ENCODE measurements at regions not wholly inside any gene's neighbourhood (a gene's known extent, or its start where the extent isn't known, plus 50 kb on each side); places are given as distances from the start of the nearest gene placed in this dataset.
A peak's percentile ranks its signal among the peaks of the same experiment; 100 is the strongest.
"Not testable (repeated sequence)": the region's sequence is repeated elsewhere in the genome, so short reads cannot be mapped to it uniquely, and the experiment has no call there.

DNA sequence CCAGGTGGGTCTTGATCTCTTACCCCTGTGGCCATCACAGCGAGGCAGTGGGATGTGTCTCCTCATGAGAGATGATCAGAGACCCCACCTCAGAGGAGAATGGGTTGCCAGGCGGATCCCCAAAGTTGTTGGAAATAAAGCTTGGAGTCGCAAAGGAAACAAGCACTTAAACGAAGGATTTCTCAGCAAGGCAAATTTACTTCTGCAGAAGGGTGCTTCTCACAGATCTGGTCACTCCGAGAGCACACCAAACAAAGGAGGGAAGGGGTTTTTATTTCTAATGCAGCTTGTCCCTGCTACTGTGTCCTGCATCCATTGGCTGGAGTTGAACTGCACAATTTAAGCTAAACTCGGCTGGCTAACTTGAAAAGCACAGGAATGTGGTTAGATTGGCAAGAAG lies 466.6 kb upstream of the EYS start:
- DNase-seq, result no peak

GRCh38 chr6:66166713-66167112 lies 459.7 kb upstream of the EYS start:
- DNase-seq, result not testable (repeated sequence)

DNA sequence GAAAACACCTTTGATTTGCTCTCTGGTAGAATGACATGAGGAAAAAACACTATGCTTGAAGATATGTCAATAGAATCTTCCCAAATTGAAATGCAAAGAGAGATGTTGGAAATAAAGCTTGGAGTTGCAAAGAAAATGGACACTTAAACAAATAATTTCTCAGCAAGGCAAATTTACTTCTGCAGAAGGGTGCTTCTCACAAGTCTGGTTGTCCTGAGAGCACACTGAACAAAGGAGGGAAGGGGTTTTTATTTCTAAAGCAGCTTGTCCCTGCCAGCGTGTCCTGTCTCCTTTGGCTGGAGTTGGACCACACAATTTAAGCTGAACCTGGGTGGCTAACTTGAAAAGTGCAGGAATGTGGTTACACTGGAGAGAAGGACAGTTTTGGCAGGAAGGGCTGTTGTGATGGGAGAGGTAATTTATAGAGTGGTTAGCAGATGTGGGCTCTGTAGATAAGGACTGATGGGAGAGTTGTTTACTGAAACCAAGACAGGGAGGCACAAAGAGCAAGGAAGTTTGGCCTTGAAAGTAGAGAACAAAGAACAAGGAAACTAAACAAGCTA lies 454.6 kb upstream of the EYS start:
- no peak for DNase-seq

DNA sequence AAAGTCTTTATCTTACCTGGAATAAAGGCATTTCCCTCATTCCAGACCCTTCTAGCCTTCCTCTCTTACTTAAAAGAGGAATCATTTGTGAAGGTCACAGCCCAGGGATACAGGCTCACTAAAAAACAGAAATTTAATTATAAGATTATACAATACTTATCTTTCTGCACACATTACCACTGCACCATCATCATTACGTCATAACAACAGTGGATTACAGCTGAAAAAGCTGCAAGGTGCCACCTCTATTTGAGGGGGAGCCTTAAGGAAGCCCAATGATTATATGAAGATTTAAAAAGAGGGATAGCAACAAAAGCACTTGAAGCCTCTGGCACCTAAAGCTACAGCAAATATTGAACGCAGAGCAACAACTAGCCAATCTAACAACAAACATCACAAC lies 452.9 kb upstream of the EYS start:
- no peak for DNase-seq

- DNase-seq, result no peak
Observed at GRCh38 chr6:66153247-66153646, 446.2 kb upstream of the EYS start.

DNA sequence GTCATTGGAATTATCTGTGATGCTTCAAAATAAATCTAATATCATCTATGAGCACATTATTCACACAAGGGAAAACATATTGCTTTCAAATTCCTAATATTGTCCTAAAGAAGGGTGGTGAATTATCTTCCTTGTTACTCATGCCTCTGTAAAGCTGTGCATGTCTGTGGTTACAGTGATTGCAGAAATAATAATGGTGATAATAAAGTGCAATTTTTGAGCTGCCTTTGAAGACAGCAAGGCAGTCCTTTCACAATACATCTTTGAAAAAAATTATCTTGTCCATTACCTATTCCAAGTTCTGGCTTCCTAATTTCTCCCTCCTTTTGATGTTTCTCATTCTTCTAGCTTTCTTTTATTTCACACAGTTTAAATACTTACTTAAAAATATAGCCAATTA lies 442.1 kb upstream of the EYS start:
- no peak for DNase-seq

- no peak for DNase-seq
Observed at GRCh38 chr6:66145867-66146266, 438.8 kb upstream of the EYS start.

GRCh38 chr6:66134021-66134420 lies 427.0 kb upstream of the EYS start:
- no peak for DNase-seq

- peak; percentile 17 for DNase-seq
Observed at GRCh38 chr6:66128656-66129055, 421.6 kb upstream of the EYS start.

DNA sequence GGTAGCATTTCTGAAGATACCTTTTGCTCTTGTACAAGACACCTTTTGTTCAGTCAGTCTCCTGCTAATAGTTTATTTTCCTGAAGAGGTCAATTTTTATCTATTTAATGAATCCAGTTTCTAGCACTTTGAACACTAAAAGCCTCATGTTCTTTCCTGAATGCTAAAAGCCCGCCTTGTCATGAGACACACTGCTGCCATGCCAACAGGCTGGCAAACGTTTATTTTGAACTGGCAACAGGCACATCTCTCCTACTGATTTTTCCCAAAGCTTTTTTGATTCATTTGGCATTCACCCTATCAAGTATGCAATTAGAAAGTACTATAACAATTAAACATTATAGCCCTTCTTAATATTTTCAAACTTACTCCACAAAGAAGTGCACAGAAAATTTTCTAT lies 421.2 kb upstream of the EYS start:
- no peak for DNase-seq

GRCh38 chr6:66127061-66127460 lies 420.0 kb upstream of the EYS start:
- no peak for DNase-seq

- no peak for DNase-seq
Observed at GRCh38 chr6:66126358-66126757, 419.3 kb upstream of the EYS start.

- DNase-seq, result no peak
Observed at GRCh38 chr6:66103954-66104353, 396.9 kb upstream of the EYS start.

- no peak for DNase-seq
Observed at GRCh38 chr6:66103354-66103753, 396.3 kb upstream of the EYS start.

GRCh38 chr6:66096679-66097078 lies 389.7 kb upstream of the EYS start:
- no peak for DNase-seq

DNA sequence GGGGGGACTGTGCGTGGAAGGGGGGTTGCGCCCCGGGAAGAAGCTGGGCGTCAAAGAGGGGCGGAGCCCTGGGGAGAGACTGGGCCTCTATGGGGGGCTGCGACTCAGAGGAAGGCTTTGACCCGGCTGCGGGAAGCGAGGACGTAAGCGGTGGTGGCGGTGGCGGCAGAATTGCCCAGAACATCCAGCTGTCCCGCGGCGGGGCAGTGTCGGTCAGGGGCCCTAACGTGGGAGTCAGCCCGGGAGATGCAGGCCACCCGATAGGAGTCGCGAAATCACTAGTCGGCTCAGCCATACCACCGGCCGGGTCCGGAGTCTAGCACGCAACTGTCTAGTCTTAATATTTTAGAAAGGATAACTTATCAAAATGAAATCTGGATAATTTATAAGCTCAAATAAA lies 387.6 kb upstream of the EYS start:
- no peak for DNase-seq

- not testable (repeated sequence) for DNase-seq
Observed at GRCh38 chr6:66092306-66092705, 385.3 kb upstream of the EYS start.

GRCh38 chr6:66086532-66086931 lies 379.5 kb upstream of the EYS start:
- no peak for DNase-seq

- DNase-seq, result no peak
Observed at GRCh38 chr6:66082914-66083313, 375.9 kb upstream of the EYS start.

DNA sequence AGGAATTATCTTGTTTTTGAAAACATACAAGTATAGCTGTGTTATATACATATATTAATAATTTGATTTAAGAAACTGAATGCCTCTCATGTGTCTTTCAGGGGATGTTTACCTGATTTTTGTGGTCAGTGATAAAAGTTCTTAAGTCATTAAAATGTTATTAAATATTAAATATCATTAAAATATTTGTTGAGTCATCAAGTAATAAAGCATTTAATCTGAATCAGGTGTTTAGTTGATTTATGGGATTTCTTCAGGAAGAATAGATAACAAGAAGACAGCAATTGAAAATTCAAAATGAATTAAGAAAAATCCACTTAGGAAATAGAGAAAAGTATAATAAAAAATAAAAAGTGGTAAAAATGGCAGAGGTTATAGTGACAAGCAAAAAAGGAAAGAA lies 361.9 kb upstream of the EYS start:
- no peak for DNase-seq

- no peak for DNase-seq
Observed at GRCh38 chr6:66068033-66068432, 361.0 kb upstream of the EYS start.

GRCh38 chr6:66065313-66065712 lies 358.3 kb upstream of the EYS start:
- no peak for DNase-seq

DNA sequence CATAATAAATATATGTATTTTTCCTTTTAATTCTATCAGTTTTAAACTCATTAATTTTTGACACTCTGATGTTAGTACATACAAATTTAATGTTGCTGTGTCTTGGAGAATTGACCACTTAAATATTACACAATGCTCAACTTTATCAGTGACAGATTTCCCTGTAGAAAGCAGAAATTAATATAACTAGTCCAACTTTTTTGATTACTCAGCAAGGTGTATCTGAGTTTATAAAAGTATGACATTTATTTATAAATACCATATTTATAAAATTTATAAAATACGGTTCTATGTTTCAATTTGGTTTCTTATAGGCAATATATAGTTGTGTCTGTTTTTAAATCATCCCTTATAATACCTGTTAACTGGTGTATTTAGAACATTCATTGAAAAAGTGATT lies 350.0 kb upstream of the EYS start:
- DNase-seq, result no peak

DNA sequence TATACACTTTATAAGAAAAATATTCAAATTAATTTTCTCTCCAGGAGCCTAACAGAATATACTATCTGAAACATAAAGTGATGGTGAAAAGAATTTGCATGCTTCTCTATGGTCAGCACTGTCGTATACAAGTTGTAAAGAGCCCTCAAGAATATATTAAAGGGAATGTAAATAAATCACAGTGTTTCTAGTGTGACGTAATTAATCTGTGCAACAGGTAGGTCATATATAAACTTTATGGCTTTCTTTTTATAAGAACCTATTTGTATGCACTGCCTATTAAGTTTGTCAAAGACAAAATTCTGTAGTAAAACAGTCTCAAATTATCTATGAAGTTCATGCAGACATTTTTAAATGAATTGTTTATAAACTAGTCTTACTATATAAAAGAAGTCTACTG lies 347.9 kb upstream of the EYS start:
- no peak for DNase-seq

GRCh38 chr6:66051812-66052211 lies 344.8 kb upstream of the EYS start:
- no peak for DNase-seq
